Kidney (tissue), 13 donors: ENCODE measurements at regions not wholly inside any gene's neighbourhood (a gene's known extent, or its start where the extent isn't known, plus 50 kb on each side); places are given as distances from the start of the nearest gene placed in this dataset.

Experiments used
- DNase-seq, 5 donors: peaks; one replicate each; pipeline ENCODE4 v3.0.0-alpha.2; 2013 to 2020
- FAIRE-seq: peaks from 2 replicates; lab custom pipeline; 2012; peaks lifted over from hg19 to GRCh38; lab: Jason Lieb, UNC
- H3K27ac ChIP-seq, 2 donors: one replicate each; pipeline ENCODE4 v1.7.0; 2013; ENCODE audit warnings: low read depth in 2 of 2, low read length in 2 of 2, inconsistent platforms in 1 of 2
- H3K27me3 ChIP-seq: one replicate; pipeline ENCODE4 v1.7.1; 2013; ENCODE audit warnings: low read length, inconsistent platforms; ENCODE audit not compliant: control insufficient read depth, insufficient read depth
- H3K36me3 ChIP-seq, 3 donors: one replicate each; pipeline versions ENCODE4 v1.7.0 to v1.7.1; 2013; ENCODE audit warnings: low read length in 3 of 3, control low read depth in 1 of 3, inconsistent platforms in 1 of 3; ENCODE audit not compliant: insufficient read depth in 3 of 3, control insufficient read depth in 2 of 3
- H3K4me1 ChIP-seq, 3 donors: one replicate each; pipeline versions ENCODE4 v1.7.0 to v1.7.1; 2013; ENCODE audit warnings: low read length in 3 of 3, inconsistent platforms in 1 of 3, low read depth in 1 of 3; ENCODE audit not compliant: control insufficient read depth in 2 of 3, insufficient read depth in 2 of 3
- H3K4me3 ChIP-seq, 3 donors: one replicate each; pipeline versions ENCODE4 v1.7.0 to v1.8.1; 2013; ENCODE audit warnings: low read length in 3 of 3, control low read depth in 1 of 3, inconsistent platforms in 1 of 3
- H3K9ac ChIP-seq, 3 donors: one replicate each; pipeline versions ENCODE4 v1.7.0 to v1.7.1; 2013; ENCODE audit warnings: low read length in 3 of 3, control low read depth in 1 of 3, inconsistent platforms in 1 of 3
- H3K9me3 ChIP-seq, 3 donors: one replicate each; pipeline versions ENCODE4 v1.7.0 to v1.7.1; 2013; ENCODE audit warnings: low read length in 3 of 3, control low read depth in 1 of 3, inconsistent platforms in 1 of 3; ENCODE audit not compliant: control insufficient read depth in 2 of 3, insufficient read depth in 1 of 3
- intact Hi-C: fragments of 100-400 bp; cut with DNase I; formaldehyde crosslinking; loops from one replicate; pipeline ENCODE4 v1.11.1; 2022
- TF ChIP-seq, protein P1 (sequence below): IDR thresholded peaks from 3 replicates; pipeline ENCODE4 v1.5.1; 2012; ENCODE audit warnings: mild to moderate bottlenecking, moderate library complexity, borderline replicate concordance; ENCODE audit not compliant: insufficient read depth; ENCODE audit errors: extremely low read depth
- donor health status: control.
- donor health status: control.
- donor health status: control.
- donor health status: control.
- donor health status: control.
- donor health status: DM: yes; HTN: yes; CAD: no.
- donor health status: Normal renal cell carcinoma (clear cell type).

DNA sequence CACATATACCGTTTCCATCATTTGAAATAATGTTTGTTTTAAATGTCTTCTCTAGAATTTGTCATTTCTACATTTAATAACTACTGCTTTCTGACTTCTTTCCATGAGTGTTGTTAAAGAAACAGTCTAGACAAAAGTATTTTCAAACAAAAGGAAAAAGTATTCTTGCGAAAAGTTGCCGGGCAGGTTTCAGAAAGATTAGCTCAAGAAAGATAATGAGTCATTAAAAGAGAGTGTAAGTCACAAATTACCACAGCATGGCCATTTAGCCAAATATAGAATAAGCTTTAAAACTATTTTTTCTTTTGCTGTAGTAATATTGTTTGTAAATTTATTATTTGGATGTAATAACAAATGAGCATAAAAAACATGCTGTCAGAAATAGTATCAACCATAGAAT lies 493.0 kb downstream of the TLL1 start:
- FAIRE-seq = no peak
- intact Hi-C loops = no loop called here
- no peak overlapping the region for H3K4me3 ChIP-seq

DNA sequence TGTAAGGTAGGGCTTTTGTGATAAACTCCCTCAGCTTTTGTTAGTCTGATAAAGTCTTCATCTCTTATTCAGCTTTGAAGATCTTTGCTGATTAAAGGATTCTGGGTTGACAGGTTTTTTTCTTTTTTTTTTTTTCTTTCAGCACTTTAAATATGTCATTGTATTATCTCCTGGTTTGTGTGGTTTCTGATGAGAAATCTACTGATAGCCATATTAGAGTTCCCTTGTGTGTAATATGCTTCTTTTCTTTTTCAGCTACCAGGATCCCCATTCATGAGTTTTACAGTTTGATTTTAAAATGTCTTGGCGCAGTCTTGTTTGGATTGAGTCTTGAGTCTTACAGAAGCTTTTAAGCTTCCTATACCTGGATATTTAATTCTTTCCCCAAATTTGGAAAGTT lies 504.5 kb downstream of the TLL1 start:
- Histone ChIP-seq H3K27me3 (no peaks in the 10 kb centered on the region), H3K4me1 (no peaks in the 10 kb centered on the region), H3K9ac (no peak overlapping the region), H3K4me3 (no peak overlapping the region), H3K27ac (no peak overlapping the region), H3K36me3 (no peaks in the 10 kb centered on the region), H3K9me3 (peaks cover 0 to 3% (median 0%) of the 10 kb centered on the region in 3 donors)
- TF ChIP-seq, protein P1, sequence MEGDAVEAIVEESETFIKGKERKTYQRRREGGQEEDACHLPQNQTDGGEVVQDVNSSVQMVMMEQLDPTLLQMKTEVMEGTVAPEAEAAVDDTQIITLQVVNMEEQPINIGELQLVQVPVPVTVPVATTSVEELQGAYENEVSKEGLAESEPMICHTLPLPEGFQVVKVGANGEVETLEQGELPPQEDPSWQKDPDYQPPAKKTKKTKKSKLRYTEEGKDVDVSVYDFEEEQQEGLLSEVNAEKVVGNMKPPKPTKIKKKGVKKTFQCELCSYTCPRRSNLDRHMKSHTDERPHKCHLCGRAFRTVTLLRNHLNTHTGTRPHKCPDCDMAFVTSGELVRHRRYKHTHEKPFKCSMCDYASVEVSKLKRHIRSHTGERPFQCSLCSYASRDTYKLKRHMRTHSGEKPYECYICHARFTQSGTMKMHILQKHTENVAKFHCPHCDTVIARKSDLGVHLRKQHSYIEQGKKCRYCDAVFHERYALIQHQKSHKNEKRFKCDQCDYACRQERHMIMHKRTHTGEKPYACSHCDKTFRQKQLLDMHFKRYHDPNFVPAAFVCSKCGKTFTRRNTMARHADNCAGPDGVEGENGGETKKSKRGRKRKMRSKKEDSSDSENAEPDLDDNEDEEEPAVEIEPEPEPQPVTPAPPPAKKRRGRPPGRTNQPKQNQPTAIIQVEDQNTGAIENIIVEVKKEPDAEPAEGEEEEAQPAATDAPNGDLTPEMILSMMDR = no peak
- intact Hi-C loops = no loop called here
- FAIRE-seq (no peak), DNase-seq (no peak)

More for the DNA sequence above, 493.0 kb downstream of the TLL1 start:
- no peak overlapping the region for H3K9ac ChIP-seq
- H3K27ac ChIP-seq = no peak overlapping the region
- H3K4me1 ChIP-seq = no peaks in the 10 kb centered on the region
- H3K27me3 ChIP-seq = no peaks in the 10 kb centered on the region
- no peak for DNase-seq
- H3K9me3 ChIP-seq = no peaks in the 10 kb centered on the region
- TF ChIP-seq, protein P1 = no peak
- no peaks in the 10 kb centered on the region for H3K36me3 ChIP-seq

DNA sequence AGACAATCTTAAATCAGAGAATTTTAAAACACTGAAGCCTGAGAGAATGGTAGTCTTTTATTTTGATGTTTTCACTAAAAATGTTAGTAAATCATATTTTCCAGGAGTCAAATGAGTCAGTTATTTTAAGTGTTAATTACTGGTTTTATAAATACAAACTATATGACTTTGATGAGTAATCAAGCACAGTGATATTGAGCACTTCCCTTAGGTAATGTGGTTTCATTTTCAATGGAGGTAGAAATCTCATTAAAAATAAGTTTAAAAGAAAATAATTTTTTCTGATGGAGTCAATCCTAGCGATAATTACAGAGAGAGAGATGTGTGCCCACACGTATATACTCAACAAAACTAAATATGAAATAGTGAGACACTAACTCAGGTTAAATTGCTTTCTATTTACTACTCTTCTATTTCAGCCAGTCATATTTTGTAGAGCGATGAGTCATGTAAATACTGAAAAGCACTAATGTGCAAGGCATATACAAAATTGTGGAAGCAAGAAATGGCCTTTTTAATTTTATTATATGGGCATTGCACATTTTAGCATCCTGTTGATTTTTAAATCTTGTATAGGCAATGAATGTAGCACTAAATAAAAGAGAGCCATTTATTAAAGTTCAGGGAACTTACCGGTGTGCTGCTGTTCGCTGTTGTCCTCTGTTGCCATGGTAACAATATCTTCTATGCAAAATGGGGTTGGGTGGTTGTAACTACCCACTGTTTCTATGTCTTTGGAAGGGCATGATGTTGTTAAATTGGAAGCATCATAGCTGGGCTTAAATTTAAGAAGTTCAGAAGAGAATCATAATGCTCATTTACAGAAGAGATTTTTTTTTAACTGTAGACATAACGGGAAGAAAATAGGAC lies 513.7 kb downstream of the TLL1 start:
- Histone ChIP-seq H3K36me3 (no peaks in the 10 kb centered on the region), H3K4me3 (no peak overlapping the region), H3K27me3 (no peaks in the 10 kb centered on the region), H3K27ac (no peak overlapping the region), H3K9ac (no peak overlapping the region), H3K9me3 (no peaks in the 10 kb centered on the region), H3K4me1 (no peaks in the 10 kb centered on the region)
- no peak for DNase-seq
- intact Hi-C loops = no loop called here
- no peak for FAIRE-seq
- TF ChIP-seq, protein P1 = no peak
